NCI-H1694 treated with DMSO at 0.1 percent for 48 hours (cell line): ENCODE measurements at regions not wholly inside any gene's neighbourhood (a gene's known extent, or its start where the extent isn't known, plus 50 kb on each side); places are given as distances from the start of the nearest gene placed in this dataset.
"Not testable (repeated sequence)": the region's sequence is repeated elsewhere in the genome, so short reads cannot be mapped to it uniquely, and the experiment has no call there.

Experiments used
- DNase-seq: peaks from one replicate; lab custom pipeline; 2025; lab: John Stamatoyannopoulos, UW

DNA sequence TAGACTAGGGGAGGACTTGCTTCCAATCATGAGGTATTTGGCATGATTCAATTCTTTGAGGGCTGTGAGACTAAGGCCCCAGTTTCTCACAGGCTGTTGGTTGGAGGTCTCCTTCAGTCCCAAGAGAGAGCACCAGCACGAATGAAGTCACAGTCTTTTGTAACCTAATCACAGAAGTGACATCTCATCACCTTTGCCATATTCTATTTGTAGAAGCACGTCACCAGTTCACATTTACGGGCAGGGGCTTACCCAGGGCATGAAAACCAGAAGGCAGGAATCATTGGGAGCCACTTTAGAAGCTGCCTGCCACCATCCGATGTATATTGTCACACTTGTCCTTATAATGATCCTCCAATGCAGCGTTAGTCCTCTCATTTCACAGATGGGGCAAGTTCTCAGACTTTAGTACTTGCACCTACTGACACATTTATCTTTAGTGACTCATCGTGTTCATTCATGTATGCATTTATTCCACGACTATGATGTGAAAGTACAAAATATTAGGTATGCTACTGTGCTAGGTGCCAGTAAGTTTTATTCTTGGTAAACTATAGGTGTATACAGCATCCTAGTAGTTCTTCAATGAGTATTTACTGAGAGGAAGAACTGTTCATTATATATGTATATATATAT, 163.8 kb upstream of the PGRMC2 start:
- DNase-seq: no peak

DNA sequence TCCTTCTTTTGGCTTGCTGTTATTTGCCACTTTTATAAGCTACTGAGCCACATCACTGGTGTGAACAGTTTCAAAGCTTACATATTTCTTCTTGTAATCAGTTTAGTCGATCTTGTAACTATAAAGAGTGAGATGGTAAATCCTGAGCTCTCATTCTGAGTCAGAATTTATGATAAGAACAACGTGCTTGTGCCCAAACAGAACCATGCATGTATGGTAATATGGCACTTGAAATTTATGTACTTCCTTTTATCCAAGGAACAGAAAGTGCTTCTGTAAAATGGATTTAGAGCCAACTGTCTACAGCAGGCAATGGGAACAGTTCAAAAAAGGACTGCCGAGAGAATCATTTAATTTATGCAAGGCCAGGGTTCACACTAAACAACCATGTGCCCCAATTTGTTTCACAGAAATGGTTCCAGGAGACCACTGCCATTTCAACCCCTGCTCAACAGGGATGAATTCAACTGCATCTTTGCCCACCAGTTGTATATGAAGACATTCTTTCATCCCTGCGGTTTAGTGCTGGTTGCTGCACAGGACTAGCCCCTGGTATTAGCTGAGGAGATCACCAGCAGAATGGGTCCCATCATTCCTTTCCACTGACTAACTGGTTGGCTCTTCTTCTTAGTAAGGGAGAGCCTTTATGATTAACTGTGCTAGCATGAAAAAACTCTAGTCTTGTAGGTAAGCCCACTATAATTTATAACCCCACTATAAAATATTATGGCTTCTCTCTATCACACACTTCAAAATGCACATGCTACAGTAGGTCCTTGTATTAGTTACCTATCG, 162.9 kb upstream of the PGRMC2 start:
- no peak for DNase-seq

- DNase-seq: no peak
These were observed 161.6 kb upstream of the PGRMC2 start for GRCh38 chr4:128449251-128449650.

- DNase-seq: no peak
These were observed 157.1 kb upstream of the PGRMC2 start for GRCh38 chr4:128444544-128445302.

DNA sequence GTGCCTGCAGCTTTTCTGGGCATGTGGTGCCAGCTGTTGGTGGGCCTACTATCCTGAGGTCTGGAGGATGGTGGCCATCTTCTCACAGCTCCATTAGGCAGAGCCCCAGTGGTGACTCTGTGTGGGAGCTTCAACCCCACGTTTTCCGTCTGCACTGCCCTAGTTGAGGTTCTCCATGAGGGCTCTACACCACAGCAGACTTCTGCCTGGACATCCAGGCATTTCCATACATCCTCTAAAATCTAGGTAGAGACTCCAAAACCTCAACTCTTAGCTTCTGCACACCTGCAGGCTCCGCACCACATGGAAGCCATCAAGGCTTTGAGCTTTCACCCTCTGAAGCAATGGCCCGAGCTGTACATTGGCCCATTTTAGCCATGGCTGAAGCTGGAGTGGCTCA, 153.3 kb upstream of the PGRMC2 start:
- no peak for DNase-seq

- DNase-seq: not testable (repeated sequence)
These were observed 149.4 kb upstream of the PGRMC2 start for GRCh38 chr4:128437023-128437422.

GRCh38 chr4:128429023-128429613, 141.5 kb upstream of the PGRMC2 start:
- not testable (repeated sequence) for DNase-seq

DNA sequence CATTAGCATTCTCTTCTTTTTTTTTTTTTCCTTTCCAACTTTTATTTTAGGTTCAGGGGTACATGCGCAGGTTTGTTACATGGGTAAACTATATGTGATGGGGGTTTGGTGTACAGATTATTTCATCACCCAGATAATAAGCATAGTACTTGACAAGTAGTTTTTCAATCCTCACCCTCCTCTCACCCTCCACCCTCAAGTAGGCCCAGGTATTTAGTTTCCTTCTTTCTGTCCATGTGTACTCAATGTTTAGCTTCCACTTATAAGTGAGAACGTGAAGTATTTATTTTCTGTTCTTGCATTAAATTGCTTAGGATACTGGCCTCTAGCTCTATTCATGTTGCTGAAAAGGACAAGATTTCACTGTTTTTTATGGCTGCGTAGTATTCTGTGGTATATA, 140.8 kb upstream of the PGRMC2 start:
- no peak for DNase-seq

DNA sequence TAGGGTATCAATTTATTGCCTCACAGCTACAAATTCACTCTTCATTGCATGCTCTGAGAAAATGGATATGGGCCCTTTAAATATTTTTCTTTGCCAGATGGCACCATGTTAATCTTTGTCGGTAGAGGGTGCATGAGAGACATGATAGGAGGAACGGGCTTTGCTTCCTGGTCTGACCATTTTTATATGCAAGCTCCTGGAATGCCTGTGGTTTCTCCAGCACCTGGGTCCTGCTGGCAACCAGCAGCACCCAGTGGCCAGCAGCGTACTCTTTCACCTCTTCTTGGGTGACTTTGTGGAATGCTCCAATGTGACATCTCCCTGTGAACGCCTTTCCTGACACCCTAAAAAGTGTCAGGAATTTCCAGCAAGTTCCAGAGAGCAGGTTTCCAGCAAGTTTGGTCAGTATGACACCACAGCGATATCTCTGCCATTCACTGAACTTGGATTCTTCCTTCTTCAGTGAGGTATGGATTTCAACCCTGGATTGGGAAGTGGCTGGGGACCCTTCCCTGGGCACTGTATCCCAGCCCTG, 140.3 kb upstream of the PGRMC2 start:
- peak; percentile 44 for DNase-seq

DNA sequence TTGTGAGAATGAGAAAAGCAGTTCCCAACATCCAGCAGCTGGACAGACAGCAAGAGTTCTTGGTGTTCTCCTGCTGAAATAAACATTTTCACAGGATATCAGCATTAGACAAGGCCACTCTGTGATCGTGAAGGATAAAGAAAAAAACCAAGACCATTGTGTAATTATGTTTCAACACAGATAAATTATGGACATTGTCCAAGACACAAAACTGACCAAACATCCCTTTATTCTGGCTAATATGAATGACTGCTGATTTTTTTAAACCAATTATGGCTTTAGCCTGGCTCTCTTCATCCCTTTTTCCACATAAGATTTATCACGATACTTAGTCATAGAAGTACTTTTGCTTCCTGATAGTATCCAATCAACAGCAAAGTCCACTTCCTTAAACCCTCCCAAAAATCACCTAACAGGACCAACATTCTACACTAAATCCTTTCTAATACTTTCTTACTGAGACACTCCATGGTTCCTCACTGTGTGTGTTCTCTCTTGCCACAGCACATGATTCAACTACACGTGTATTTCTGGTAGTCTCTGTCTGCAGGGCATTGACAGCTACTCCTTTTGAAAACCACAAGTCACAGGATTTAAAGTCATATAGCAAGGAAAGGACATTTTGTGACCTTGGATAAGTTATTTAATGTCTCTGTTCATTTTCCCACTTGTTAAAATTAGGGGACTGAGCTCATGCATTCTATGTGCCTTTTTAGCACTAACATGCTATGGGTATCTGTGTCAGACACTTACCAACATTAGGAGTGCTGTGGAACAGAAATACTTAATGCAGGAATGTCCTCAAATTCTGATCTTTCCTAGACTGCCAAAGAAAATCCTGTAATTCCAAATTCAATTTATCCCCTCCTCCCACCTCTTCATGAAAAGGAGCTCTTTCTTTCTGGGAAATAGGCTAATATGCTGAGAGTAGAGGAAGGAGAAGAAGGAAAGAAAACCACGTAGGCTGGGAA, 137.2 kb upstream of the PGRMC2 start:
- no peak for DNase-seq

- not testable (repeated sequence) for DNase-seq
These were observed 134.7 kb upstream of the PGRMC2 start for GRCh38 chr4:128422296-128422695.

DNA sequence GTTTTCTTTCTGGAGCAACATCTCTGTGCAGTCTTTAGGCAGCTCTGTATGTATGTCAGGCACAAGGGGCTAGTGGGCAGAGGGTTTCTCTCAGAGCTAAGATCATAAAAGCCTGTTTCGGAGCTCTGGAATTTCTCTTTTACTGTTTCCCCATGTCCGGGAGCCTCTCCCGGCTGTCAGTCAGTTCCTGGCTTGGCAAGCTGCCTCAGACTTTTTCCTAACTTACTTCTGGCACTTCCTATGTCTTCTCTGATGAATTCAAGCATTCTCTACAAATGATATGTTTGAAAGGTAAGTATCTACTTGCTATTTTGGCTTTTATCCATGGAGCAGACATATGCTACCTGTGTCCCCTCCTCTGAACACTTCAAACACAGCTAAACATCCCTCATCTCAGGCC, 129.3 kb upstream of the PGRMC2 start:
- no peak for DNase-seq

DNA sequence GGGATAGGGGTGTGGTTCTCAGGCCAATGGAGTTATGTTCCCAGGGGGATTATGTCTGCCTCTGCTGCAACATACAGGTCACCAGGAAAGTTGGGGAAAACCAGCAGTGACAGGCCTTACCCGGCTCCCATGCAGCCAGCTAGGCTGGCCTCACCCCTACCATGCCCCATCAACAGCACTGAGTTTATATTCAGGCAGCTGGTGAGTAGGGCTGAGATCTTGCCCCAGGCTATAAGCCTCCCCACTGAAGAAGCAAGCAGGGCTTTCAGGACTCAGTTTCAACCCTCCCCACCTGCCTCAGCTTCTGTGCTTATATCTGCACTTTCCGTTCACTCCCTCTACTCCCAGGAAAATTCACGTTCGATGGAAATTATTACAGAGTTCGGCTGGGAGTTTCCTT, 122.4 kb upstream of the PGRMC2 start:
- no peak for DNase-seq

- no peak for DNase-seq
These were observed 116.0 kb upstream of the PGRMC2 start for GRCh38 chr4:128403586-128403985.

- no peak for DNase-seq
These were observed 107.2 kb upstream of the PGRMC2 start for GRCh38 chr4:128394778-128395177.

GRCh38 chr4:128393101-128393704, 105.6 kb upstream of the PGRMC2 start:
- no peak for DNase-seq

GRCh38 chr4:128390475-128390996, 102.9 kb upstream of the PGRMC2 start:
- no peak for DNase-seq

- DNase-seq: no peak
These were observed 101.2 kb upstream of the PGRMC2 start for GRCh38 chr4:128388796-128389195.

DNA sequence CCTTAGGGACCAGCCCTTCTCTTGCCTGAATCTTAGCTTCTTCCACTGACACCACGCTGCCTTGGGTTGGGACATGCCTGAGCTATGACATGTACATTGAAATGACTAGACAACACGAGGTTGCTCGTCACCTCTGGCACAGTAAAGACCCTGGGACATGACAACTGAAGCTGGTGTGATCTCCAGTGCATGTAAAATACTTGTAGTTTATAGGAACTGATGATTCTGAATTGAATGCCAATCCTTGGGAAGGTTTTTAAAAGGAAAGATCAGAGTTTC, 100.7 kb upstream of the PGRMC2 start:
- DNase-seq: no peak

GRCh38 chr4:128387600-128388351, 100.2 kb upstream of the PGRMC2 start:
- no peak for DNase-seq
